Left lung (tissue), 4 donors: ENCODE measurements at regions not wholly inside any gene's neighbourhood (a gene's known extent, or its start where the extent isn't known, plus 50 kb on each side); places are given as distances from the start of the nearest gene placed in this dataset.
A peak's percentile ranks its signal among the peaks of the same experiment; 100 is the strongest.

Experiments
- ATAC-seq: fragments of 200-7000 bp; cut with Tn5 transposase; one replicate; pipeline ENCODE4 v1.9.1; 2020; ENCODE audit warnings: moderate library complexity
- DNase-seq, 4 donors: peaks; one replicate each; pipeline ENCODE4 v3.0.0-alpha.2; 2013 to 2020
- H3K27ac ChIP-seq, 2 donors: fragments of 200-600 bp; sonication (generic) in 1 of 2; one replicate each; pipeline versions ENCODE4 v1.5.0 to v1.8.0; 2020 to 2021
- H3K27me3 ChIP-seq, 2 donors: fragments of 200-600 bp; sonication (generic) in 1 of 2; one replicate each; pipeline versions ENCODE4 v1.5.0 to v1.8.0; 2020 to 2021
- H3K36me3 ChIP-seq, 2 donors: fragments of 200-600 bp; sonication (generic) in 1 of 2; one replicate each; pipeline versions ENCODE4 v1.5.0 to v1.8.0; 2020 to 2021
- H3K4me1 ChIP-seq, 2 donors: fragments of 200-600 bp; one replicate each; pipeline ENCODE4 v1.8.0; 2021
- H3K4me3 ChIP-seq, 2 donors: fragments of 200-600 bp; sonication (generic) in 1 of 2; one replicate each; pipeline versions ENCODE4 v1.5.0 to v1.8.0; 2020 to 2021; ENCODE audit warnings: mild to moderate bottlenecking in 1 of 2
- H3K9me3 ChIP-seq, 2 donors: fragments of 200-600 bp; sonication (generic) in 1 of 2; one replicate each; pipeline versions ENCODE4 v1.5.0 to v1.8.0; 2020 to 2021
- CTCF ChIP-seq, 2 donors: fragments of 200-600 bp; sonication (generic) in 1 of 2; IDR thresholded peaks; one replicate each; pipeline versions ENCODE4 v1.5.0 to v1.8.0; 2021; ENCODE audit warnings: antibody characterized with exemption in 2 of 2
- intact Hi-C, 2 donors: fragments of 100-400 bp; cut with DNase I; formaldehyde crosslinking; loops; one replicate each; pipeline versions ENCODE4 v1.11.2 to v1.14.2; 2022
- donor health status: DM: no; HTN: yes; CAD: no.
- donor health status: DM: no; HTN: no; CAD: no.

GRCh38 chr16:66290431-66290830, 76.1 kb upstream of the CDH5 start:
- Histone ChIP-seq H3K27ac (no peak overlapping the region), H3K36me3 (no peaks in the 10 kb centered on the region), H3K27me3 (no peaks in the 10 kb centered on the region), H3K4me3 (no peak overlapping the region), H3K4me1 (no peaks in the 10 kb centered on the region), H3K9me3 (no peaks in the 10 kb centered on the region)
- no peak for ATAC-seq
- no peak for DNase-seq
- intact Hi-C loops, result no loop called here
- no peak for TF ChIP-seq CTCF (IDR thresholded peaks at IDR 0.05)

- intact Hi-C loops, result no loop called here
- no peak overlapping the region for H3K4me3 ChIP-seq
- no peaks in the 10 kb centered on the region for H3K27me3 ChIP-seq
Observed at GRCh38 chr16:66289986-66290385, 76.5 kb upstream of the CDH5 start.

GRCh38 chr16:66289051-66289680, 77.3 kb upstream of the CDH5 start:
- no peak for ATAC-seq
- Histone ChIP-seq H3K4me3 (no peak overlapping the region), H3K36me3 (no peaks in the 10 kb centered on the region), H3K27ac (no peak overlapping the region), H3K27me3 (no peaks in the 10 kb centered on the region), H3K9me3 (no peaks in the 10 kb centered on the region), H3K4me1 (no peaks in the 10 kb centered on the region)
- TF ChIP-seq CTCF (IDR thresholded peaks at IDR 0.05), result no peak
- DNase-seq, result peak in 1 of 4 donors; percentile 21
- intact Hi-C loops, result no loop called here

More at GRCh38 chr16:66289986-66290385, 76.5 kb upstream of the CDH5 start:
- no peaks in the 10 kb centered on the region for H3K9me3 ChIP-seq
- no peaks in the 10 kb centered on the region for H3K36me3 ChIP-seq
- DNase-seq (peak in 1 of 4 donors; percentile 7), ATAC-seq (no peak)
- H3K4me1 ChIP-seq, result no peaks in the 10 kb centered on the region
- H3K27ac ChIP-seq, result no peak overlapping the region
- no peak for TF ChIP-seq CTCF (IDR thresholded peaks at IDR 0.05)

- Histone ChIP-seq H3K27me3 (no peaks in the 10 kb centered on the region), H3K27ac (no peak overlapping the region), H3K4me1 (no peaks in the 10 kb centered on the region), H3K9me3 (no peaks in the 10 kb centered on the region), H3K36me3 (no peaks in the 10 kb centered on the region), H3K4me3 (no peak overlapping the region)
- DNase-seq (peak in 1 of 4 donors; percentile 24), ATAC-seq (no peak)
- intact Hi-C loops, result no loop called here
- TF ChIP-seq CTCF (IDR thresholded peaks at IDR 0.05), result no peak
Observed at GRCh38 chr16:66287926-66288325, 78.6 kb upstream of the CDH5 start.

DNA sequence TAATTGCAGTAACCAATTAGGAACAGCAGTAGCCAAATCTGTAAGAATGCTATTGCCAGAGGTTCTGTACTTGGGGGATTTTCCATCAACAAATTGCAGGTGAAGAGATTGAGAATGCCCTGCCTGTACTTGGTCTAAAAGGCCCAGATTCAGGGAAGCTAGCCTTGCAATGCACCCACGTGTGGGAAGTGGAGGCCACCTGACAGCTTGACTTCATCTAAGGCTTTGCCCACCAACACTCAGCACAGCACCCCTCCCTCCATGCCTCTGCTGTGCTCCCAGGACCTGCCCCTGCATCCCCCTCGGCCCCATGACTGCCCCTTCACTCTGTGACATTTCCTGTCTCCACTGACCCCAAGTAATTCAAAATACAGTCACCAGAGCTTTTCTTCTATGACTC, 79.1 kb upstream of the CDH5 start:
- Histone ChIP-seq H3K27me3 (no peaks in the 10 kb centered on the region), H3K36me3 (no peaks in the 10 kb centered on the region), H3K9me3 (no peaks in the 10 kb centered on the region), H3K4me1 (no peaks in the 10 kb centered on the region), H3K4me3 (no peak overlapping the region), H3K27ac (no peak overlapping the region)
- no peak for TF ChIP-seq CTCF (IDR thresholded peaks at IDR 0.05)
- peak in 1 of 4 donors; percentile 6 for DNase-seq
- no peak for ATAC-seq
- intact Hi-C loops, result no loop called here
